ENCODE measurements at regions not wholly inside any gene's neighbourhood (a gene's known extent, or its start where the extent isn't known, plus 50 kb on each side); places are given as distances from the start of the nearest gene placed in this dataset.
"Not testable (repeated sequence)": the region's sequence is repeated elsewhere in the genome, so short reads cannot be mapped to it uniquely, and the experiment has no call there.

- no peak overlapping the region for H3K4me3 ChIP-seq (ENCODE audit: low read depth, low read length)
- no peak for DNase-seq (ENCODE audit: low read depth)
- TF ChIP-seq CTCF (IDR thresholded peaks at IDR 0.05; ENCODE audit: insufficient read depth, low read depth, low read length, missing control alignments): no peak
Measured at GRCh38 chr15:29994284-29994683, 88.5 kb upstream of the GOLGA8J start.

GRCh38 chr15:29990954-29991353 is 91.8 kb upstream of the GOLGA8J start:
- H3K4me3 ChIP-seq (ENCODE audit: low read depth, low read length): no peak overlapping the region
- TF ChIP-seq CTCF (IDR thresholded peaks at IDR 0.05; ENCODE audit: insufficient read depth, low read depth, low read length, missing control alignments): no peak
- no peak for DNase-seq (ENCODE audit: low read depth)

- H3K4me3 ChIP-seq (ENCODE audit: low read depth, low read length): no peak overlapping the region
- no peak for DNase-seq (ENCODE audit: low read depth)
- TF ChIP-seq CTCF (IDR thresholded peaks at IDR 0.05; ENCODE audit: insufficient read depth, low read depth, low read length, missing control alignments): no peak
Measured at GRCh38 chr15:29990035-29990434, 92.7 kb upstream of the GOLGA8J start.

- no peak for DNase-seq (ENCODE audit: low read depth)
Measured at GRCh38 chr15:29988701-29989100, 94.1 kb upstream of the GOLGA8J start.

GRCh38 chr15:29986946-29987345 is 95.8 kb upstream of the GOLGA8J start:
- no peak for DNase-seq (ENCODE audit: low read depth)
- no peak overlapping the region for H3K4me3 ChIP-seq (ENCODE audit: low read depth, low read length)
- no peak for TF ChIP-seq CTCF (IDR thresholded peaks at IDR 0.05; ENCODE audit: insufficient read depth, low read depth, low read length, missing control alignments)

More at GRCh38 chr15:29988701-29989100, 94.1 kb upstream of the GOLGA8J start:
- H3K4me3 ChIP-seq (ENCODE audit: low read depth, low read length): no peak overlapping the region
- TF ChIP-seq CTCF (IDR thresholded peaks at IDR 0.05; ENCODE audit: insufficient read depth, low read depth, low read length, missing control alignments): no peak

GRCh38 chr15:29978411-29979382 is 104.1 kb upstream of the GOLGA8J start:
- DNase-seq (ENCODE audit: low read depth): no peak
- H3K4me3 ChIP-seq (ENCODE audit: low read depth, low read length): no peak overlapping the region

GRCh38 chr15:29974056-29974455 is 108.7 kb upstream of the GOLGA8J start:
- H3K4me3 ChIP-seq (ENCODE audit: low read depth, low read length); DNase-seq (ENCODE audit: low read depth): not testable (repeated sequence)

More at GRCh38 chr15:29978411-29979382, 104.1 kb upstream of the GOLGA8J start:
- no peak for TF ChIP-seq CTCF (IDR thresholded peaks at IDR 0.05; ENCODE audit: insufficient read depth, low read depth, low read length, missing control alignments)
